ENCODE measurements at regions not wholly inside any gene's neighbourhood (a gene's known extent, or its start where the extent isn't known, plus 50 kb on each side); places are given as distances from the start of the nearest gene placed in this dataset.

DNA sequence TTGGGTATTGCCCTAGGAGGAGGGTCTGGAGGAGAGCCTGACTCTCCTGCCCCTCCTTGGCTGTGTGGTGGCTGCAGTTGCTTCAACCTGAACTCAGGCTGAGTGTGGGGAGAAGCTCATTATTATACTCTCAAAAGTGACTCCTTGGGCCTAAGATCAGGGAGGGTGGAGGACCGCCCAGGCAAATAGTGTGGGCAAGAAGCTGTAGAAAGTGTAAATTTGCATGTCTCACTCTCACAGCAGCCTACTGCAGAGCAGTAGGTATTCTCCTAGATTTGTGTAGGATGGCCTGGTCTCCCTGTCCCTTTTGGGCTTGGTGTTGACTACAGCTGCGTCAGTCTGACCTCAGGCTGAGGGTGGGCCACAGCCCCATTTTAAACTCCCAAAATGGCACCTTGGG is 156.1 kb downstream of the ZNF330 start:
- TF ChIP-seq, protein P1, sequence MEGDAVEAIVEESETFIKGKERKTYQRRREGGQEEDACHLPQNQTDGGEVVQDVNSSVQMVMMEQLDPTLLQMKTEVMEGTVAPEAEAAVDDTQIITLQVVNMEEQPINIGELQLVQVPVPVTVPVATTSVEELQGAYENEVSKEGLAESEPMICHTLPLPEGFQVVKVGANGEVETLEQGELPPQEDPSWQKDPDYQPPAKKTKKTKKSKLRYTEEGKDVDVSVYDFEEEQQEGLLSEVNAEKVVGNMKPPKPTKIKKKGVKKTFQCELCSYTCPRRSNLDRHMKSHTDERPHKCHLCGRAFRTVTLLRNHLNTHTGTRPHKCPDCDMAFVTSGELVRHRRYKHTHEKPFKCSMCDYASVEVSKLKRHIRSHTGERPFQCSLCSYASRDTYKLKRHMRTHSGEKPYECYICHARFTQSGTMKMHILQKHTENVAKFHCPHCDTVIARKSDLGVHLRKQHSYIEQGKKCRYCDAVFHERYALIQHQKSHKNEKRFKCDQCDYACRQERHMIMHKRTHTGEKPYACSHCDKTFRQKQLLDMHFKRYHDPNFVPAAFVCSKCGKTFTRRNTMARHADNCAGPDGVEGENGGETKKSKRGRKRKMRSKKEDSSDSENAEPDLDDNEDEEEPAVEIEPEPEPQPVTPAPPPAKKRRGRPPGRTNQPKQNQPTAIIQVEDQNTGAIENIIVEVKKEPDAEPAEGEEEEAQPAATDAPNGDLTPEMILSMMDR (conservative IDR thresholded peaks at IDR 0.05; ENCODE audit: low read length), result no peak
- no peak for TF ChIP-seq EZH2phosphoT487 (IDR thresholded peaks at IDR 0.05; ENCODE audit: borderline replicate concordance)

Measured in Loucy (cell line).